GM03348 (cell line): ENCODE measurements at regions not wholly inside any gene's neighbourhood (a gene's known extent, or its start where the extent isn't known, plus 50 kb on each side); places are given as distances from the start of the nearest gene placed in this dataset.
A peak's percentile ranks its signal among the peaks of the same experiment; 100 is the strongest.

ENCODE experiments used
- DNase-seq: peaks from one replicate; pipeline ENCODE4 v3.0.0; 2012; ENCODE audit warnings: low spot score

- no peak for DNase-seq
Observed at GRCh38 chr20:48571949-48572847, 255.6 kb downstream of the PREX1 start.

- no peak for DNase-seq
Observed at GRCh38 chr20:48569679-48570078, 258.1 kb downstream of the PREX1 start.

- no peak for DNase-seq
Observed at GRCh38 chr20:48568520-48568919, 259.3 kb downstream of the PREX1 start.

GRCh38 chr20:48567145-48567544 lies 260.7 kb downstream of the PREX1 start:
- no peak for DNase-seq

GRCh38 chr20:48564982-48565539 lies 262.7 kb downstream of the PREX1 start:
- DNase-seq, result no peak

GRCh38 chr20:48563191-48563870 lies 264.5 kb downstream of the PREX1 start:
- no peak for DNase-seq

- DNase-seq, result no peak
Observed at GRCh38 chr20:48562586-48563116, 265.1 kb downstream of the PREX1 start.

GRCh38 chr20:48558906-48559305 lies 268.9 kb downstream of the PREX1 start:
- DNase-seq, result no peak

GRCh38 chr20:48557380-48557779 lies 270.4 kb downstream of the PREX1 start:
- no peak for DNase-seq

GRCh38 chr20:48556956-48557355 lies 270.8 kb downstream of the PREX1 start:
- DNase-seq, result no peak

GRCh38 chr20:48552550-48552949 lies 275.2 kb downstream of the PREX1 start:
- no peak for DNase-seq

GRCh38 chr20:48550814-48551213 lies 277.0 kb downstream of the PREX1 start:
- no peak for DNase-seq

- DNase-seq, result no peak
Observed at GRCh38 chr20:48547664-48548063, 280.1 kb downstream of the PREX1 start.

GRCh38 chr20:48544402-48545339 lies 283.1 kb downstream of the PREX1 start:
- DNase-seq, result no peak

GRCh38 chr20:48541581-48542071 lies 286.2 kb downstream of the PREX1 start:
- DNase-seq, result no peak

- no peak for DNase-seq
Observed at GRCh38 chr20:48538856-48539255, 288.9 kb downstream of the PREX1 start.

GRCh38 chr20:48538058-48538825 lies 289.6 kb downstream of the PREX1 start:
- peak; percentile 31 for DNase-seq

- DNase-seq, result no peak
Observed at GRCh38 chr20:48536206-48536605, 291.6 kb downstream of the PREX1 start.

- DNase-seq, result no peak
Observed at GRCh38 chr20:48535556-48535955, 292.2 kb downstream of the PREX1 start.

- DNase-seq, result no peak
Observed at GRCh38 chr20:48532028-48532427, 295.8 kb downstream of the PREX1 start.

GRCh38 chr20:48531505-48531904 lies 296.3 kb downstream of the PREX1 start:
- DNase-seq, result no peak
